ENCODE measurements at regions not wholly inside any gene's neighbourhood (a gene's known extent, or its start where the extent isn't known, plus 50 kb on each side); places are given as distances from the start of the nearest gene placed in this dataset.
A peak's percentile ranks its signal among the peaks of the same experiment; 100 is the strongest.

- no peak overlapping the region for H2BK5ac ChIP-seq (ENCODE audit: low read depth, low read length)
- H2AK5ac ChIP-seq (ENCODE audit: low read depth, low read length) = 0 out of 2 replicates have a peak overlapping the region, but pooled peaks have one; percentile 55
- peaks cover 0 to 16% (median 7%) of the 10 kb centered on the region in 4 experiments; a peak in 4 of 7 replicates for H3K27me3 ChIP-seq (replicated peaks in 1 of 4; ENCODE audit: control insufficient read depth in 3 of 4, extremely low read depth in 1 of 4, insufficient read depth in 3 of 4, low read length in 3 of 4)
- TF ChIP-seq EZH2 (IDR thresholded peaks at IDR 0.05; ENCODE audit: low read depth, low read length, severe bottlenecking) = no peak
- H3K4me3 ChIP-seq (ENCODE audit: extremely low read depth in 1 of 4, insufficient read depth in 2 of 4, low read depth in 3 of 4, low read length in 4 of 4) = no peak overlapping the region
- no peak overlapping the region for H4K5ac ChIP-seq (ENCODE audit: insufficient read length, low read depth, low read length)
- CTCF ChIA-PET (ENCODE audit: partially characterized antibody) = interaction anchor here (0.7 kb wide), 1 partner anchor 380 kb away, joined by 3 read pairs; no protein-coding TSS in a partner anchor
- no peak overlapping the region for H3K56ac ChIP-seq (replicated peaks; ENCODE audit: insufficient read length, low read depth, low read length)
- H4K8ac ChIP-seq (ENCODE audit: extremely low read depth, insufficient read depth, low read length) = no peak overlapping the region
- H3K27ac ChIP-seq (ENCODE audit: low read depth, low read length) = no peak overlapping the region
- H2BK20ac ChIP-seq (ENCODE audit: low read length) = no peak overlapping the region
- no peaks in the 10 kb centered on the region for H3K9me3 ChIP-seq (ENCODE audit: insufficient read depth in 2 of 2, low read depth in 1 of 2, low read length in 1 of 2)
- DNase-seq (ENCODE audit: low read depth in 1 of 2, low spot score in 2 of 2) (no peak), FAIRE-seq (no peak)
- no peak overlapping the region for H2BK120ac ChIP-seq (replicated peaks; ENCODE audit: low read depth, low read length)
- peaks cover 11 to 29% (median 22%) of the 10 kb centered on the region in 4 experiments for H3K4me1 ChIP-seq (replicated peaks in 1 of 4; ENCODE audit: control insufficient read depth in 3 of 4, insufficient read depth in 4 of 4, low read length in 3 of 4)
- no peak overlapping the region for H2BK15ac ChIP-seq (ENCODE audit: low read length)
- H3K4ac ChIP-seq (replicated peaks; ENCODE audit: insufficient read length, low read depth, low read length) = no peak overlapping the region
- no peak overlapping the region for H3K18ac ChIP-seq (ENCODE audit: extremely low read depth, low read length)
- no peak overlapping the region; the same call in 1 of the 2 replicates for H2BK12ac ChIP-seq (ENCODE audit: low read depth, low read length)
- H3K36me3 ChIP-seq (ENCODE audit: control insufficient read depth in 2 of 4, insufficient read depth in 4 of 4, low read length in 3 of 4) = no peaks in the 10 kb centered on the region; a peak in 1 of 8 replicates
- H4K91ac ChIP-seq (replicated peaks; ENCODE audit: insufficient read length, low read length) = no peak overlapping the region
- H2AFZ ChIP-seq (ENCODE audit: low read length) = no peak overlapping the region
- no peak overlapping the region for H3K9ac ChIP-seq (replicated peaks in 1 of 4; ENCODE audit: extremely low read depth in 1 of 4, low read depth in 3 of 4, low read length in 3 of 4)
- WGBS, 2 experiments (ENCODE audit: extremely low coverage in 1 of 2, insufficient coverage in 1 of 2, insufficient read length in 1 of 2, insufficient replicate concordance in 2 of 2, low coverage in 1 of 2, low lambda C conversion rate in 2 of 2, missing lambda C conversion rate in 1 of 2) = 87% methylated on average over 1 of the region's 1 CpG; no CpG with 5 or more reads in 1 of the 2 experiments
- no peak overlapping the region for H3K4me2 ChIP-seq (ENCODE audit: insufficient read depth in 1 of 2, low read depth in 2 of 2, low read length in 2 of 2)
- H3K23ac ChIP-seq (ENCODE audit: insufficient read length) = no peak overlapping the region
- no peaks in the 10 kb centered on the region for H3K79me2 ChIP-seq (ENCODE audit: control insufficient read depth in 1 of 2, insufficient read depth in 2 of 2, low read length in 2 of 2)
- H4K20me1 ChIP-seq (replicated peaks in 1 of 2; ENCODE audit: control insufficient read depth in 1 of 2, insufficient read depth in 2 of 2, low read length in 2 of 2) = peaks cover 0 to 8% of the 10 kb centered on the region in 2 experiments
- POLR2A ChIA-PET (ENCODE audit: partially characterized antibody) = interaction anchor here (0.5 kb wide), 1 partner anchor 633 kb away, joined by 3 read pairs; no protein-coding TSS in a partner anchor
- peaks cover 7% of the 10 kb centered on the region; the same call in 1 of the 2 replicates for H3K23me2 ChIP-seq (ENCODE audit: low read depth, low read length)
- H3K79me1 ChIP-seq (ENCODE audit: low read depth, low read length) = 0 out of 2 replicates have a peak, but pooled peaks cover 5% of the 10 kb centered on the region
- no peak overlapping the region for H3K14ac ChIP-seq (ENCODE audit: insufficient read length)
These were observed 277.7 kb upstream of the CLNK start for GRCh38 chr4:10962246-10962645.

Measured in H1 (cell line).